Duodenal mucosa (tissue), 2 donors: ENCODE measurements at regions not wholly inside any gene's neighbourhood (a gene's known extent, or its start where the extent isn't known, plus 50 kb on each side); places are given as distances from the start of the nearest gene placed in this dataset.

ENCODE experiments used
- H3K27ac ChIP-seq: one replicate; pipeline ENCODE4 v1.7.0; 2013; ENCODE audit warnings: low read depth, low read length
- H3K27me3 ChIP-seq, 2 donors: one replicate each; pipeline ENCODE4 v1.7.0; 2013; ENCODE audit warnings: low read length in 2 of 2, control low read depth in 1 of 2; ENCODE audit not compliant: insufficient read depth in 2 of 2, control insufficient read depth in 1 of 2
- H3K36me3 ChIP-seq, 2 donors: one replicate each; pipeline ENCODE4 v1.7.0; 2013; ENCODE audit warnings: low read length in 2 of 2, control low read depth in 1 of 2; ENCODE audit not compliant: insufficient read depth in 2 of 2, control insufficient read depth in 1 of 2
- H3K4me1 ChIP-seq, 2 donors: one replicate each; pipeline ENCODE4 v1.7.0; 2013; ENCODE audit warnings: low read length in 2 of 2, control low read depth in 1 of 2; ENCODE audit not compliant: insufficient read depth in 2 of 2, control insufficient read depth in 1 of 2
- H3K4me3 ChIP-seq, 2 donors: one replicate each; pipeline ENCODE4 v1.7.0; 2013; ENCODE audit warnings: low read length in 2 of 2, low read depth in 1 of 2
- H3K9ac ChIP-seq, 2 donors: one replicate each; pipeline ENCODE4 v1.7.0; 2013; ENCODE audit warnings: low read length in 2 of 2, low read depth in 1 of 2
- H3K9me3 ChIP-seq, 2 donors: one replicate each; pipeline ENCODE4 v1.7.0; 2013; ENCODE audit warnings: low read length in 2 of 2, control low read depth in 1 of 2; ENCODE audit not compliant: control insufficient read depth in 1 of 2

DNA sequence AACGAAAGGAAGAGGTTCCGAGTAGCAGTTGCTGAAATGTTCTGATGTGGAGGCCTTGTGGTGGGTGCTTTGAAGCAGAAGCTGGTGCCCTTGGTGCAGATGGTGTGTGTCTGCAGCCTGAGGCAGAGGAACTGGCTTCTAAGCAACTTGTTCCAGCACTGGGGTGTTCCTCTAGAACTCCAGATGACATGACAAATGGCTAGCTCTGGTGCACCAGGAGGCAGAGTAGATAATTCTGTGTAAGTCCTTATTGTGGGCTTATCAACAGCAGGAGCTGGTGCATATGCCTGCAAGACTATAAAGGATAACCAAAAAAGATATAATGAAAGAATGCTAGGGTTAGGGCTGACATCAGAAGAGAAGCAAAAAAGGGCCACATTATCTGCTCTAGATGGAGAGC, 76.5 kb downstream of the ARL5B start:
- Histone ChIP-seq H3K9ac (no peak overlapping the region), H3K4me1 (no peaks in the 10 kb centered on the region), H3K36me3 (no peaks in the 10 kb centered on the region), H3K4me3 (no peak overlapping the region), H3K27me3 (no peaks in the 10 kb centered on the region), H3K9me3 (no peaks in the 10 kb centered on the region), H3K27ac (no peak overlapping the region)

GRCh38 chr10:18737236-18737635, 78.0 kb downstream of the ARL5B start:
- Histone ChIP-seq H3K36me3 (no peaks in the 10 kb centered on the region), H3K27ac (no peak overlapping the region), H3K4me3 (no peak overlapping the region), H3K27me3 (no peaks in the 10 kb centered on the region), H3K4me1 (no peaks in the 10 kb centered on the region), H3K9me3 (no peaks in the 10 kb centered on the region), H3K9ac (no peak overlapping the region)

DNA sequence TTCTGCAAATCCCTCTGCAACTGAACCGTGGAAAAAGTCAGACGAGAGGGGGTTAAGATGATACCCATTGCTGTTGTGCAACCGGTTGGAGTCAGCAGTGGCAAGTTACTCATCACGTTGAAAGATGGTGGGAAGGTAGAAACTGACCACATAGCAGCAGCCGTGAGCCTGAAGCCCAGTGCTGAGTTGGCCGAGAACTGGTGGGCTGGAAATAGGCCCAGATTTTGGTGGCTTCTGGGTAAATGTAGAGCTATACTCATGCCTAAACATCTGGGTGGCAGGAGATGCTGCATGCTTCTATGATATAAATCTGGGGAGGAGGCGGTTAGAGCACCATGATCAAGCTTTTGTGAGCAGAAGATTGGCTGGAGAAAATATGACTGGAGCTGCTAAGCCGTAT, 78.6 kb downstream of the ARL5B start:
- Histone ChIP-seq H3K27ac (no peak overlapping the region), H3K4me3 (no peak overlapping the region), H3K9me3 (no peaks in the 10 kb centered on the region), H3K36me3 (no peaks in the 10 kb centered on the region), H3K4me1 (no peaks in the 10 kb centered on the region), H3K9ac (no peak overlapping the region), H3K27me3 (no peaks in the 10 kb centered on the region)

DNA sequence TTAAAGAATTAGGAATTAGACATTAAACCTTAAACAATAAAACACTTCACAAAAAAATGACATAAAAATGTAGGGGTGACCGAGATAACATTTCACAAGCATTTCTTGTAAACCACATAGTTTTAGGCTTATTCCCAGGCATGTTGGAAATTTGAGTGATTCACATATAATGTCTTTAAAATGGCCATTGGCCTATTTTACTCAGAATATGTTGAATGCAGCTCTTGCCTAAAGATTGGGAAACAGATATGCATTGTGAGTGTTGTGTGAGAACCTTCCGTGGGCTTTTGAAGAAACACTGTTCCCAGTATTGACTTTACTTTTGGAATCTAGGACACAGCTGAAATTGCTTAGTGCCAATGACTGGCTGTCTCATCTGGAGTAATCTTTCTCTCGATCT, 79.6 kb downstream of the ARL5B start:
- Histone ChIP-seq H3K4me1 (no peaks in the 10 kb centered on the region), H3K9ac (no peak overlapping the region), H3K9me3 (peaks cover 2 to 7% of the 10 kb centered on the region in 2 donors), H3K36me3 (no peaks in the 10 kb centered on the region), H3K27ac (no peak overlapping the region), H3K27me3 (no peaks in the 10 kb centered on the region), H3K4me3 (no peak overlapping the region)

- H3K9ac ChIP-seq = no peak overlapping the region
- peaks cover 5 to 7% of the 10 kb centered on the region in 2 donors for H3K9me3 ChIP-seq
- no peak overlapping the region for H3K4me3 ChIP-seq
- no peaks in the 10 kb centered on the region for H3K27me3 ChIP-seq
- H3K36me3 ChIP-seq = no peaks in the 10 kb centered on the region
- no peaks in the 10 kb centered on the region for H3K4me1 ChIP-seq
- no peak overlapping the region for H3K27ac ChIP-seq
These were observed 84.7 kb downstream of the ARL5B start for GRCh38 chr10:18743926-18744325.

DNA sequence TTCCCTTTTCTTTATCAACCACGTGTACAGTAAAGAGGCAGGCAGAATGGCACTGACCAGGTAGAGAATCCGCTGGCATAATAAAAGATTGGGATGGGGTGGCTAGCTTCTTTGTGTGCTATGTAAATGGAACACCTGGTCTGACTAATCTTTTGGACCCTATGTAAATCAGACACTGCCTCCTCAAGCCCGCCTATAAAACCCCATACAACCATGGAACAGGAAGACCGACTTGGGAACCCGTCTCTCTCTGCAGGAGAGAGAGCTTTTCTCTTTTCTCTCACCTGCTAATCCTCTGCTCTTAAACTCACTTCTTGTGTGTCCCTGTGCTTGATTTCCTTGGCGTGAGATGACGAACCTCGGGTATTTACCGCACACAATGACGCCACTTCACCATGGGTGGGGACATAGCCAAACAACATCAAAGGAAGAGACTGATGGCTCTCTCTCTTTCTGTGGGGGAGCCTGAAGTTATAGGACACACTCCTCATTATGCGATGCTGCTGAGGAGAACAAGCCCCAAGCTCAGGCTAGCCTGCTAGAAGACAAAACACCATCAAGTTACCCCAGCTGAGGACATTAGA, 94.2 kb downstream of the ARL5B start:
- Histone ChIP-seq H3K4me3 (no peak overlapping the region), H3K9ac (no peak overlapping the region), H3K4me1 (no peaks in the 10 kb centered on the region), H3K27me3 (no peaks in the 10 kb centered on the region), H3K36me3 (no peaks in the 10 kb centered on the region), H3K27ac (no peak overlapping the region), H3K9me3 (no peaks in the 10 kb centered on the region)

GRCh38 chr10:18759575-18759974, 100.3 kb downstream of the ARL5B start:
- H3K9ac ChIP-seq = no peak overlapping the region
- H3K27ac ChIP-seq = no peak overlapping the region
- H3K4me1 ChIP-seq = no peaks in the 10 kb centered on the region
- H3K9me3 ChIP-seq = no peaks in the 10 kb centered on the region
- H3K36me3 ChIP-seq = no peaks in the 10 kb centered on the region
- no peaks in the 10 kb centered on the region for H3K27me3 ChIP-seq
- no peak overlapping the region for H3K4me3 ChIP-seq

DNA sequence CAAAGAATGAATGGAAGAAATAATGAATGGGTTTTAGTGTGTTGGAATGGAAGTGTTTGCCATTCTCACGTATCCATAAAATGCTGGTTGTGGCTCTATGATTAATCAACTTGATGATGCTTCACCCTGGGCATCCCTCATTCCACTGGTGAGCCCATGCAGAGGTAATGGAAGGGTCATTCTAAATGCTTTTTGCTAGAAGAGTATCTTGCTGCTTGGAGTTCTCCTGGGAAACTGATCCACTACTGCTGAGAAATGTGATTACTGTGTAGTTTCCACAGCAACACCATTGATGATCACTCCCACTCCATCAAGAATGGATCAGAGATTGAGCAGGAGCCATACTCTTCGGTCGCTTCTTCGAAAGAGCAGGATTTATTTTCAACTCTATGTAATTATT, 101.6 kb downstream of the ARL5B start:
- Histone ChIP-seq H3K27me3 (no peaks in the 10 kb centered on the region), H3K27ac (no peak overlapping the region), H3K4me1 (no peaks in the 10 kb centered on the region), H3K9ac (no peak overlapping the region), H3K36me3 (no peaks in the 10 kb centered on the region), H3K9me3 (no peaks in the 10 kb centered on the region), H3K4me3 (no peak overlapping the region)

DNA sequence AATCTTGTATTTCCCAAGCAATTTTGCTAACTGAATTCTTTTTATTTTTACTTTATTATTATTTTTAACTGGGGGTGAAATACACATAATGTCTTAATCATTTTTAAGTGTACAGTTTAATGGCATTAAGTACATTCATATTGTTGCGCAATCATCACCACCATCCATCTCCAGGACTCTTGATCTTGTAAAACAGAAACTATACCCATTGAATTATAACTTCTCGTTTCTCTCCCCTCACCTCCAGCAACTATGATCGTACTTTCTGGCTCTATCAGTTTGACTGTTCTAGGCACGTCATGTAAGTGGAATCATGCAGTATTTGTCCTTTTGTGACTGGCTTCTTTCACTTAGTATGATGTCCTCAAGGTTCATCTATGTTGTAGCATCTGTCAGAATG, 108.8 kb downstream of the ARL5B start:
- Histone ChIP-seq H3K9me3 (no peaks in the 10 kb centered on the region), H3K4me3 (no peak overlapping the region), H3K9ac (no peak overlapping the region), H3K4me1 (no peaks in the 10 kb centered on the region), H3K27me3 (no peaks in the 10 kb centered on the region), H3K36me3 (no peaks in the 10 kb centered on the region), H3K27ac (no peak overlapping the region)

DNA sequence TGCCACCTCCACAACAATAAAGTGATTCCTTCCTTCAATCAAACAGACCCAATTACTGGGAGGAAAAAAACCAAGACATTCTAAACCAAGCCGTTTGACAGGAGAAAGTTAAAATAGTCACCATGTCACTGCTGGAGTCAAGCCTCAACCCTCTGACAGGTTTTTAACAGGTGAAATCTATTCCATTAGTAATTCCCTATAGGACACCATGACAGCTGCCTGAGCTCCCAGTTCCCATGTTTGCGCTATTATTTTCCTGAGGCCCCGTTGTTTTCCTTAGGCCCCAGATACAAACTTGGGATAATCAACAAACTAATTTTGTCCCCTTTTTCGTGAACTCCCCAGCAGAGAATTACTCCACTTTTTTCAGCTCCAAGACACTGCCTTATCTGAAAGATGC, 113.9 kb downstream of the ARL5B start:
- H3K36me3 ChIP-seq = no peaks in the 10 kb centered on the region
- no peak overlapping the region for H3K27ac ChIP-seq
- no peaks in the 10 kb centered on the region for H3K27me3 ChIP-seq
- H3K4me1 ChIP-seq = no peaks in the 10 kb centered on the region
- no peak overlapping the region for H3K9ac ChIP-seq
- H3K9me3 ChIP-seq = no peaks in the 10 kb centered on the region
- H3K4me3 ChIP-seq = no peak overlapping the region

GRCh38 chr10:18777258-18777657, 118.0 kb downstream of the ARL5B start:
- H3K27me3 ChIP-seq = no peaks in the 10 kb centered on the region
- no peaks in the 10 kb centered on the region for H3K36me3 ChIP-seq
- H3K4me1 ChIP-seq = no peaks in the 10 kb centered on the region
- no peaks in the 10 kb centered on the region for H3K9me3 ChIP-seq
- H3K4me3 ChIP-seq = no peak overlapping the region
- no peak overlapping the region for H3K9ac ChIP-seq
- no peak overlapping the region for H3K27ac ChIP-seq
